HG02642 (cell line): ENCODE measurements at regions not wholly inside any gene's neighbourhood (a gene's known extent, or its start where the extent isn't known, plus 50 kb on each side); places are given as distances from the start of the nearest gene placed in this dataset.
"Not testable (repeated sequence)": the region's sequence is repeated elsewhere in the genome, so short reads cannot be mapped to it uniquely, and the experiment has no call there.

ENCODE experiments used
- ATAC-seq: cut with Tn5 transposase; IDR thresholded peaks from one replicate; pipeline ENCODE4 v1.9.1; 2021; ENCODE audit warnings: mild to moderate bottlenecking; ENCODE audit not compliant: unreplicated experiment, poor library complexity

DNA sequence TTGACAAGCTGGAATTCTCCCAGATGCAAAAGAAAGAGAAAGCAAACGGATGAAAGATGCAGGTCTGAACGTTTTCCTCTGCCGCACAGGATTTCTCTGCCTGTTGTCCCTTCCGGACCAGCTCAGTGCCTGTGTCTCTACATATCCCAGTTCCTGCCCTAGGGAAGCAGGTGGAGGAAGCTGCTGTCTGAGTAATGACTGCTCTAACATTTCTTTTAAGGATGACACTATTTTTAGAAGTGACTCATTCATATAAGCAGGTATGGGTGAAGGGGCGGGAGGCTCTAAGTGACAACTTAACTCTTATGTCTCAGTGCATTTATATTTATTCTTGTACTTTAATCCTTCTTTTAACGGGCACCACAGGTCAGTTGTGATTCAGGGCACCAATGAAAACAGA lies 128.8 kb downstream of the SLC24A2 start:
- no peak for ATAC-seq

GRCh38 chr9:19656704-19657103 lies 132.1 kb downstream of the SLC24A2 start:
- ATAC-seq: no peak

DNA sequence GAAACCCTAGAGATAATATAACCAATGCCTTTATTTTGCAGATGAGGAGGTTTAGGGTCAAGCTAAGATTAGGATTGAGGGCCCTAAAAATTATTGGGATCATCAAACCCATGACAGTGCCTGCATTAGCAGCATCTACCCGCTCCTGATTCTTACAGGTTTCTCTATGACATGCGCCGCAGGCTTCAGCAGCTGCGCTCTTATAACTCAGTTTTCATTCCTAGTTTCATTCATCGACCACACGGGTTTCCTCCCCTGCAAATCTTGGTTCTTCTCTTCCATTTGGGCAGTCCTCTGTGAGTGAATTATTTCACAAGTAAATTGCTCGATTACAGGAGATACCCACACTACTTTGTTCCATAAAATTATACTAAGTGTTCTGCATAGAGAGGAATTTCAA lies 137.2 kb downstream of the SLC24A2 start:
- ATAC-seq: no peak

- ATAC-seq: no peak
Observed at GRCh38 chr9:19650312-19650711, 138.5 kb downstream of the SLC24A2 start.

GRCh38 chr9:19649336-19650041 lies 139.3 kb downstream of the SLC24A2 start:
- no peak for ATAC-seq

- no peak for ATAC-seq
Observed at GRCh38 chr9:19648672-19649071, 140.2 kb downstream of the SLC24A2 start.

DNA sequence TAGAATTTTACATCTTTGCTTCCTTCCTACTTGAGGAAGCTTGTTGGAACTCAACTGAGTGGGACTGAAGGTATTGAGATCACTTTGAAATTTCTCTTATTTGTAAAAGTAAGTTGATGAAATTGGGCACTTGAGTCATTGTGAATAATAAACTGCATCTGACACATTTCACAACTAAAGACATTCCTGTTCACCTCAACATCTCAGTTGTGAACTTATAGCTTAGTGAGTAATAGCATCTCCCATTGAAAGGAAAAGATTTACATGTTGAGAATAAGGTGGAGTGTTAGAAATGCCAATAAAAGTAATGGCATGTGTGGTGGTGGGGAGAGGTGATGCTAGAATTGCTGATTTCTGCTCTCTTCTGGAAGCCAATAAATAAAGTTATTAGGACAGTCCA lies 145.0 kb downstream of the SLC24A2 start:
- ATAC-seq: no peak

- no peak for ATAC-seq
Observed at GRCh38 chr9:19642256-19642655, 146.6 kb downstream of the SLC24A2 start.

- no peak for ATAC-seq
Observed at GRCh38 chr9:19641046-19641445, 147.8 kb downstream of the SLC24A2 start.

- no peak for ATAC-seq
Observed at GRCh38 chr9:19640014-19640413, 148.8 kb downstream of the SLC24A2 start.

GRCh38 chr9:19637084-19637483 lies 151.8 kb downstream of the SLC24A2 start:
- ATAC-seq: no peak

DNA sequence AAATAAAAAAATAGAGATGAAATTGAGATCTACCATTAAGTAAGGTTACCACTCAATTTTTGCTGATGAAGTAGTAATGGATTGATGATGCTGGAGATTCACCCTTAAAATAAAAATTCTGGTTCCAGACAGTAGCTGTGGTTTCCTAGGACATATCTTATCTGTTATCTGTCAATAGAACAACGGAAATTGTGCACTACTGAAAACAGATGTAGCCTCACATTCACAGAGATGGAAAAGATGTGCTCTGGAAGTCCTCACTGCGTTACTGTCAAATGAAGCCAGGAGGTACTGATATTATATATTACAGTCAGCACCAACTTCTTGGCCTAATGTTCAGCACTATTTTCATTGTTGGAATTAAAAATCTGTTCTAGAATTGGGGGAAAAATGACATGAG lies 154.0 kb downstream of the SLC24A2 start:
- no peak for ATAC-seq

- ATAC-seq: no peak
Observed at GRCh38 chr9:19631181-19631580, 157.7 kb downstream of the SLC24A2 start.

DNA sequence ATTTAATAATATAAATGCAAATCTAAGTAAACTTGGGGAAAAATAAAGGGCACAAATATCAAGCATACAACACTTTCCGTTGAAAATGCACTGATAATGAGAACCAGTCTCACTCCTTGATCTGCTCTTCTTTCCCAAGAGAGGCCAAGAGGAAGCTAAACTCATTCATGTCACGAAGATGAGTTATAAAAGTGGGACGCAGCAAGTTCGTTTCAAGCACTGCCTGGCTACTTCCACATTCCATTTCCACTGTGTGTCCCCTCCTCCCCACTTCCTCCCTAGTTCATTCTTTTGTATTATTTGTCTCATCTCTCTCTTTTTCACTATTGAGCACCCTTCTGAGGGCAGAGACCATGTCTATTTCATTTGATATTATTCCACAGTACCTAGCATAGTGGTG lies 158.1 kb downstream of the SLC24A2 start:
- no peak for ATAC-seq

GRCh38 chr9:19629488-19629887 lies 159.3 kb downstream of the SLC24A2 start:
- ATAC-seq: no peak

DNA sequence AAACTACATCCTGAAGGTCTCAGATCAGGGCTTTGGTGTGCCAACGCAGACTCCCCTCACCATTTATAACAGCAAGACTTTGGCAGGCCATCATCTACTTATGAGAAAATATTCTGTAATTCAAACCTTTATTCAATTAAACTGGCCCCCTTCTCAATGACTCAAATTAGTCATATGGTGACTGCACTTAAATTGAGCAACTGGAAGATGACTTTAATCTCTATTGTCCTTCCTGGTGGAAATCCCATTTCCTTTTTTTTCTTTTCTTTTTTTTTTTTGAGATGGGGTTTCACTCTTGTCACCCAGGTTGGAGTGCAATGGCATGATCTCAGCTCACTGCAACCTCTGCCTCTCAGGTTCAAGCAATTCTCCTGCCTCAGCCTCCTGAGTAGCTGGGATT lies 163.4 kb downstream of the SLC24A2 start:
- not testable (repeated sequence) for ATAC-seq

- no peak for ATAC-seq
Observed at GRCh38 chr9:19624519-19624918, 164.3 kb downstream of the SLC24A2 start.

DNA sequence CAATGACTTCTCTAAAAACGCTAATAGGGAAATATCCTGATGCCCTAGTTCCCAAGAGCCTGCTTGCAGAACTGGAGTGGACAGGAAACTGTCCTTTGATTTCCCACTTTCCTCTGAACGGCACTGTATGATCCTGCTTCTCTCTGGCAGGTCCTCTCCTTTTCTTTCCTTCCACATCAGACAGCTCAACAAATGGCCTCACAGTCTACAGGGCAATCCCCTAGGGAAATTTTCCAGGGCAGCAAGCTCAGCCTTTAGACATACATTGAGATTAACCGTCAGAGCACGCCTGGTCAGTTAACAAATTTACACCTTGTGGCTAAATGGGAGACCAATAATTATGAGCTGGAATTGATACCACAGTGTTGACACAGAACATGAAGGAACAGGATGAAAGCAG lies 164.9 kb downstream of the SLC24A2 start:
- no peak for ATAC-seq

GRCh38 chr9:19620326-19620725 lies 168.5 kb downstream of the SLC24A2 start:
- ATAC-seq: no peak

DNA sequence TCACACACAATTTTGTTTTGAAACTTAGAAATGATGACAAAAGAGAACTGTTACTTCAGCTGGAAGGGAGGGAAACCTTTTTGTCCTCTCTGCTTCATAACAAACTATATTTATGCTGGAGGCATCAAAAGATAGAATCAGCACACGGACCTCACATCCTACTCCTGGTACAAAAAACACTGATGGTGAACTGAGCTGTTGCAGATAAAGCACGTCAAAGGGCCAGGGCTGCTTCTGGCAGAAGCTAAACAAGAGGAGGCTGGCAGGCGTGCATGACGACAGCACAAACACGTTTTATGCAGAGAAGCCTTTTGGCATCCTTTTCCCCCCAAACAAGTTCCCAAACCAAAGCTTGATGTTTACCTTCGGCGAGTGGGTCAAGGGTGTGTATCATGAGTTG lies 169.6 kb downstream of the SLC24A2 start:
- no peak for ATAC-seq

DNA sequence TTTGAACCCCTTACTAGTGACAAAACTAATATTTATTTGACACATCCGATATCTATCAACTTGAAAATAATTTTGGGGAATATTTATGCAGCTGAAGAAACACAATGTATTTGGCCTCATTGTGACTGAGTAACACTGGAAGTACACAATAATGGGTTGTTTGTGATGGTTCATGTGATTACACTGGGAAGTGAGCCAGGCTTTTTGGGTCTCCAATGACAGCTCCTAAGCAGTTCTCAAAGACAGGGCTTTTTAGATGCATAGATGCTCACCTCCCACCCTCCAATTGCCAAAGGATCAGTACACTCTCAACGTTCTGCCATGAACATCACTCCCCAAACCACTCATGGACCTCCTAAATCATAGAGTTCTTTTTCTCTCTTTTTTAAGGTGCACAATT lies 170.0 kb downstream of the SLC24A2 start:
- no peak for ATAC-seq

- ATAC-seq: no peak
Observed at GRCh38 chr9:19615036-19615624, 173.7 kb downstream of the SLC24A2 start.
